ENCODE measurements at regions not wholly inside any gene's neighbourhood (a gene's known extent, or its start where the extent isn't known, plus 50 kb on each side); places are given as distances from the start of the nearest gene placed in this dataset.
A peak's percentile ranks its signal among the peaks of the same experiment; 100 is the strongest.

DNA sequence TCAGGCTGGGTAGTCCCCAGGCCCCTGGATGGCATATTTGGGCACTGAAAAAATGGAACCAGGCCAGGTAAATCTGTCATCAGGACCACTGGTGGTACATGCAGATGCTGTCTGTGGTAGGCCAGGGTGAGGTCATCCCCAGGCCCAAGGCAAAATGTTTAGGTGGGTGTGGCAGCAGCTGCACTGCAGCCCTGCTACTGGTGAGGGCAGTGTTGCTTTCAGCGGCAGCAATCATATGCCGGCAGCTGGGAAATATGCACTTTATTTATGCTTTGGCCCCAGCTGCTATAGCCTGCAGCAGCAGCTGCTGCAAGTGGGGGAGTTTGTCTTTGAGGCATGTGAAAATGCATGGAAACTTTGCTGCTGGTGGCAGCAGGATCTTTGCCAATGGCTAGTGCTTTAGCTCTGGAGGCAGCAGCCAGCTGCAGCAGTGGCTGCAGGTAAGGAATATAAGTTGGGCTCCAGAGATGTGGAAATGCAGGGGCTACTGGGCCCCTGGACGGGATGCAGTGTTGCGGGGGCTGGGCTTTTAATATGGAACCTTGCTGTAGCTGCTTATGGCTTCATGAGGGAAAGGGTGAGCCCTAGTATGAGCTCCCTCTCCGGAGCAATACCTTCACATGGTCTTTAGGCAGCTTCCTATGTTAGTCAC lies 365.7 kb upstream of the CADM1 start:
- peak; percentile 34 for DNase-seq

GRCh38 chr11:115869131-115869530 lies 364.9 kb upstream of the CADM1 start:
- no peak for DNase-seq

- no peak for DNase-seq
These were observed 356.0 kb upstream of the CADM1 start for GRCh38 chr11:115860246-115860645.

- peak; percentile 75 for DNase-seq
These were observed 344.4 kb upstream of the CADM1 start for GRCh38 chr11:115848611-115849010.

GRCh38 chr11:115848080-115848479 lies 343.9 kb upstream of the CADM1 start:
- DNase-seq, result no peak

GRCh38 chr11:115845872-115846271 lies 341.7 kb upstream of the CADM1 start:
- no peak for DNase-seq

DNA sequence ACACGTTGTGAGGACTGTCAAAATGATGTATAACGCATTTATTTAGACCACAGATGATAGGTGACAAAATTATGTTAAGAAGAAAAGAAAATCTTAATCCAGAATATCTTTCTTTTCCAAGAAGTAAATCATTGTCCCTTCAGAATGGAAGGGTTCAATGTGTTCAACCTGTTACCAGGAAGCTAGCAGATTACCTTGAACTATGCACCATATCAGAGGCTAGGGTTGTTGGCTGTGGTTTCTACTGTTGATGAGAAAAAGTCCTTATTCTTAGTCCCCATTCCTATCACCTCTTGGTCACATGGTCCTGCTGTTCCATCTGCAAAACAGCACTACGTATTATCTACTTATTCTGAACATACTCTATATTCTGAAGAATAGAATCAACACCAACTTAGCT lies 339.5 kb upstream of the CADM1 start:
- no peak for DNase-seq

- DNase-seq, result no peak
These were observed 338.9 kb upstream of the CADM1 start for GRCh38 chr11:115843111-115843510.

DNA sequence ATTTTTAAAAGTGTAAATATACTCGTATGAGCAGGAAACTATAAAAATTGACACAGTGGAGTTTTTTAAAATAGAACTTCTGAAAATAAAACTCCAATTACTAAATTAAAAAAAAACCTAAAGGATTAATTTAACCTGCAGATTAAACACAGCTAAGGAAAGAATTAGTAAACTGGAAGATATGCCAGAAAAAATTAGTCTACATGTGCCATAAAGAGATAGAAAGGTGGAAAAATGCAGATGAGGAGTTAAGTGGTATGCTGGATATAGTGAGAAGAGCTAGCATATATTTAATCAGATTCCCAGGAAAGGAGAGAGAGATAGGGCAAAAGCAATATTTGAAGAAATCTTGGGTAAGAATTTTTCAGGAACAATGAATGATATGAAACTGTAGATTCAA lies 315.8 kb upstream of the CADM1 start:
- no peak for DNase-seq

- DNase-seq, result no peak
These were observed 314.8 kb upstream of the CADM1 start for GRCh38 chr11:115819014-115819413.

GRCh38 chr11:115817844-115818468 lies 313.7 kb upstream of the CADM1 start:
- no peak for DNase-seq

DNA sequence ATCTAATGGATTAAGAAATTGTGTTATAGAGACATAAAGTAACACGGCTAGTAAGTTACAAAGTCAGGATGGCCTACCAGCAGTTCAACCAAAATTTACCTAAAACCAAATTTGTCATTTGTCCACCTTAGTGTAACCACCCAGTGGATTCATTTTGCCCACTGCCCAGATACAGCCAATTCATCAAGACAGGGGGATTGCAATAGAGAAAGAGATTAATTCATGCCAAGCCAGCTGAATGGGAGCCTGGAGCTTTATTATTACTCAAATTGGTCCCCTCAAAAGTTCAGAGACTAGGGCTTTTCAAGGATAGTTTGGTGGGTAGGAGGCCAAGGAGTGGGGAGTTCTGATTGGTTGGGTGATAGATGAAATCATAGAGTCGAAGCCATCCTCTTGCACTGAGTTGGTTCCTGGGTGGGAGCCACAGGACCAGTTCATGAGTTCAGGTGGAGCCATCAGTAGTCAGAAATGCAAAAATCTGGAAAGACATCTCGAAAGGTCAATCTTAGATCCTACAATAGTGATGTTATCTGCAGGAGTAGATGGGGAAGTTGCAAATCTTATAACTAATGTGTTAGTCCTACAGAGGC lies 304.2 kb upstream of the CADM1 start:
- DNase-seq, result no peak

GRCh38 chr11:115806056-115806455 lies 301.8 kb upstream of the CADM1 start:
- DNase-seq, result no peak

DNA sequence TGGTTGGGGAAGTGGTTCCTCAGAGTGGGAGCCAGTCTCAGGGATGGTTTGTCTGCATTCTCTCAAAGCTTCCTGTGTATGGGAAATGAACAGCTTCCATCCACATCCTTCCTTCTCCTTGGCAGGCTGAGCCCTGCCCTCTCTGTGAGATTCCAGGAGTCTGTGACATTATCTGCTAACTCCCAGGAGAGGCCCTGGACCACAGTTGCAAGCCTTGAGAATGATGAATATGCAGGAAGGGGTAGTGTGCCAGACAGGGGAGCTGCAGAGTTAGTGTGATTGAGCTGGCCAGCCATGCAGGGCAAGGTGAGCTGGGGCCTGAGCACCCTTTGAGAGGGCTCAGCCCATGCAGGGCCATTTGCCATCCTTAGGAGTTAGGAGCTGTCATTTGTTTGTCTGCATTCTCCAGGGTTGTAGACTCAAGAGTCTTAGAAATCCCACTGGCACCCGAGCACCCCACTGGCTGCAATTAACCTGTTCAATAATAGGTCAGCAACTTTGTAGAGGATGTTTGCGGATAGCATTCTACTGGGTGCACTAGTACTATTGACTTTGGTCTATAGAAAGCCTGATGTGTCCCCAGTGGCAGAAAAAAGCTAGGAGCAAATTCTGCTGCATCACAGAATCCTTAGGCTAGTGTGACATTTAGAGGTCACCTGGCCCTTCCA lies 299.0 kb upstream of the CADM1 start:
- DNase-seq, result no peak

DNA sequence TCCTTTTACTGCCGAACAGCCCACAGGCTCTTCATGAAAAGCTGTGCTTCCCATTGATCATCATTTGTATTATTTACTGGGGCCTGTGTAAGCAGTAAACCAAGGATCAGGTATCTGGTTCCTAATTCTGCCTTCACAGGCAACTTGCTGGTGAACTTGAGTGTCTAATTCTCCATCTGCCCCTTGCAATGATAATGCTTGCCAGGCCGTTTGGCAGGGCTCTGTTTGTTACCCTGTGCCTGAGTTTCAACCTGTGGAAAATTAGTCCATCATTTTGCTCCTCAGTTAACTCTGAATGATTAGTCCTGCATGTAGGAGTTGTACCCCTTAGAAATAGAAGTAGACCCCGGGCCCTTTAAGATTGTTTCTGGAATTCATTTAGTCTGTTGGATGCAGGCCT lies 298.4 kb upstream of the CADM1 start:
- no peak for DNase-seq

DNA sequence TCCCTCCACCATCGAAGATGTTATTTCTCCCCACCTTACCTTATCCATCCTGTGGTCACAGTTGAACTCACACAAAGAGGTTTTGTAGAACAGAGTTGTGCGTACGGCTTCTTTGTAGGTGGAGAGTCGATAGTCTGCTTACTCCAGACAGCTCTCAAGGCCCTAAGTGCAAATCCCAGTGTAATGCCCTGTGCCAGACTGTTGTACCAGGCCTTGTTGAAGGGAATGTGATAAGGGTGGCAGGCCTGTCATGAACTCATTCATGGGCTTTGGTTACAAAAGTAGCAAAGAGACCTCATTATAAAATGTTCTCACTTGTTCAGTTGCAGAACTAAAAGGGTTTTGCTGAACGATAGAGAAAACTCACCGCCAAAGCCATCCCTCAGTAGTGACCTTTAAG lies 288.7 kb upstream of the CADM1 start:
- no peak for DNase-seq

- no peak for DNase-seq
These were observed 283.1 kb upstream of the CADM1 start for GRCh38 chr11:115787302-115787701.

DNA sequence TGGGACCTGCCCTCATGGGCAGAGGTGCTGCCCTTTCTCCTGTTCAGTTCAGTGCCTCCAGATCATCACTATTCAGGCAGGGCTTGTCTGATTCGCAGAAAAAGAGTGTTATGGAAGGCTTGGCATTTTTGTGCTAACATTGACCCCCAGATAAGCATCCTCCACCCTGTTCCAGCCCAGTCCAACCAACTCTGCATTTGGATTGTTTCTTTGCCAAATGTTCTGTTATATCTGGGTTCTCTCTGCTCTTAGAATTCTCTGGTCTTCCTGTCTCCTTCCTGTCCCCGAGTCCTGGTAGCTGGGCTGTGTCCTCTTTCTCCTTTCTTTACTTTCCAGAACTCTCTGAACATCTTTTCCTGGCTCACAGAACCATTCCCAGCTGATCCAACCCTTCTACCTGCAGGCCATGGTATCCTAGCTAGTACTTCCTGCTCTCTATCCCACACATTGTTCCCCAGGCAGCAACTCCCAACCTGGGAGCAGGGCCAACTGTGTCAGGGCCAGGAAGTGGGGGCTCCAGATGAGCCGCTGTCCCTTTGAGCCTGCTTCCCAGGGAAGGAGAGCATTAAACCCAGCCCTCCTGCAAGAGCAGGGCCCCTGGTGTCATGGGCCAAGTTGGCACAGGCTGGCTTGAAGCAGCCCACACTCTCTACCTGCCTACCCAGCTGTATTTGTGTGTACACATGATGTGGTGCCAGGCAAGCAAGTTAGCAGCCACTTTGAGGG lies 280.7 kb upstream of the CADM1 start:
- DNase-seq, result peak; percentile 42

DNA sequence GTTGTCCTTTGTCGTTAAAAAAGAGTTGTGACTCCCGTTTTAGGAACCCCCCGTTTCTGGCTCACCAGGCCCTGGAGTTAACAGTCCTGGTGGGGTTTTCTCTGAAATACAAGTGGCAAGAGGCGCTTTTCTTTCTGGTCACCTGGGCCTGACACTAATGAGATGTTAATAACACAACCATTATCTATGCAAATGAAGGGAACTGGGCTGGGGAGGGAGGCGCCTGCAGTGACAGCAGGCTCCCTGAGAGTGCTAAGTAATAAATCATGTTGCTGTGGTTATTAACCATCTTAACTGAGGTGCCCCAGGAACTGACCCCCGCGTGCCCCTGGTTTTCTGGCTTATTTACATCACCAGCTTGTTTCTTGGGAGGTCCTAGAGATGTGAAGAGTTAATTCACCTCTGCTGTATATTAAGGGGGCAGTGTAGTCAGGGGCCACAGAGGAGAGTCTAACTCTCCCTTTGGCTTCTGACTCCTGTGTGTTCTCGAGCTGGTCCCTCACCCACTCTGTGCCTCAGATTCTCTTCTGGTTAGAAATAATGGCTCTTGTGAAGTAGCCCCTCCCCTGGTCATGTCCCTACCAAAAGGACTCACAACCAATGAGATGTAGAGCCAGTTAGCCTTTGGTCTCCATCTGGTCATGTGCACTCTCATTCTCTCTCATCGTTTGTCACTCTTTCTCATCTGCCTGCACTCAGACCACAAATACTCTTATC lies 276.6 kb upstream of the CADM1 start:
- no peak for DNase-seq

GRCh38 chr11:115778928-115779650 lies 274.9 kb upstream of the CADM1 start:
- no peak for DNase-seq

DNA sequence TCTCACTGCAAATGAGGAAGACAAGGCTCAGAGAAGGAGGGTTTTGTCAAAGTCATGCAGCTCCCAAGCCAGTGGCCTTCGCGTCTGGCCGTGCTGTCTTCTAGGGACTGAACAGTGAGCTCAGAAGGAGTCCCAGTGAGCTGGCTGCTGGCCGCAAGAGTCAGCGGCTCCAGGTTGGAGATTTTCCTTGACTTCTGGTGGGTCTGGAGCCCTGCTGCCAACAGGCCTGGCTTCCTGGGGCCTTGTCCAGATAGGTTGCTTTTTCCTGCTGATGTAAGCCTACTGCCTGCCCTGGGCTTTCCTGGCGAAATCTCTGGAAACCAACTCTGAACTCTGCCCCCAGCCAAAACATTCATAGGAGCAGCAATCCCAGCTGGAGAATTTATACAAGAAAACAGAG lies 272.7 kb upstream of the CADM1 start:
- peak; percentile 47 for DNase-seq

DNA sequence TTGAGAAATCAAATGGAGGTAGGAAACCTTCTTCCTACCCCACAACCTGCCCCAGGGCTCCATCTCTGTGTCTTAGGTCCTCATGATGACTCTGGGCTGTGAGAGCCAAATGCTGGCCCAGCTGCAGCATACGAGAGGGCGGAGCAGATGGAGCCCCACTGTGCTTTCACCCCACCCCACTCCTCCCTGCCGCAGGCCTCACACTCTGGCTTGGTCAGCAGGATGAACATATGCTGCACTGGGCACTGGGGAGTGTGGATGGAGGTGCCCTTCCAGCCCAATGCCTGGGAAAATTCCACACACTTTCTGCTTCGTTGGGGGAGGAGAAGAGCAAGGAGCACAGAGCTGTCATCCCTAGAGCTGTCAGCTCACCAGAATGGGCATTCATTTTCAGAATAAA lies 271.6 kb upstream of the CADM1 start:
- DNase-seq, result no peak

Data from left hindlimb (tissue), 1 donor.